Body of pancreas (tissue), 4 donors: ENCODE measurements at regions not wholly inside any gene's neighbourhood (a gene's known extent, or its start where the extent isn't known, plus 50 kb on each side); places are given as distances from the start of the nearest gene placed in this dataset.

Source experiments
- ATAC-seq: fragments of 150-250 bp; one replicate; pipeline ENCODE4 v1.9.1; 2016
- DNase-seq, 4 donors: peaks; one replicate each; pipeline ENCODE4 v3.0.0-alpha.2; 2019
- H3K27ac ChIP-seq, 4 donors: fragments of 200-600 bp; sonication (generic); 1 replicate in 3 of 4; 2 replicates in 1 of 4; pipeline versions ENCODE4 v1.5.1 to v1.6.1; 2016 to 2019; ENCODE audit warnings: mild to moderate bottlenecking in 1 of 4, mixed read lengths in 1 of 4, moderate library complexity in 1 of 4
- H3K27me3 ChIP-seq, 2 donors: fragments of 200-600 bp; sonication (generic); one replicate each; pipeline ENCODE4 v1.6.0; 2016; ENCODE audit warnings: mild to moderate bottlenecking in 1 of 2
- H3K36me3 ChIP-seq, 2 donors: fragments of 200-600 bp; sonication (generic); replicated peaks in 1 of 2; 2 replicates each; pipeline ENCODE4 v1.5.1; 2016; ENCODE audit warnings: low read depth in 2 of 2; ENCODE audit not compliant: insufficient read depth in 1 of 2
- H3K4me1 ChIP-seq: fragments of 200-600 bp; sonication (generic); one replicate; pipeline ENCODE4 v1.6.0; 2016
- H3K4me3 ChIP-seq, 2 donors: fragments of 200-600 bp; sonication (generic); 1 replicate in 1 of 2; 2 replicates in 1 of 2; pipeline ENCODE4 v1.5.1; 2016 to 2019
- H3K9me3 ChIP-seq, 3 donors: fragments of 200-600 bp; sonication (generic); 1 replicate in 2 of 3; 2 replicates in 1 of 3; pipeline ENCODE4 v1.5.1; 2016
- CTCF ChIP-seq, 7 experiments: fragments of 450-650 bp in 4 of 7; fragments of 200-600 bp in 3 of 7; sonication (generic) in 3 of 7; IDR thresholded peaks; one replicate each; pipeline ENCODE4 v1.5.1; 2016 to 2019; ENCODE audit warnings: antibody characterized with exemption in 7 of 7
- POLR2A ChIP-seq, 3 donors: fragments of 450-650 bp; IDR thresholded peaks; one replicate each; pipeline ENCODE4 v1.6.1; 2016; ENCODE audit warnings: antibody characterized with exemption in 3 of 3, mild to moderate bottlenecking in 2 of 3
- WGBS, 2 donors: methylation state at CpG; one replicate each; pipeline ENCODE4 v1.1.5; 2017; 5-methylcytosine and 5-hydroxymethylcytosine counted together
- intact Hi-C: fragments of 100-400 bp; cut with DNase I; formaldehyde crosslinking; loops from one replicate; pipeline ENCODE4 v1.15.1; 2023

GRCh38 chr5:40240671-40241070, 439.0 kb upstream of the PTGER4 start:
- Histone ChIP-seq H3K27ac (no peak overlapping the region), H3K9me3 (no peaks in the 10 kb centered on the region), H3K4me3 (no peak overlapping the region), H3K27me3 (no peaks in the 10 kb centered on the region), H3K36me3 (no peaks in the 10 kb centered on the region), H3K4me1 (no peaks in the 10 kb centered on the region)
- no peak for DNase-seq
- no peak for ATAC-seq
- intact Hi-C loops: no loop called here
- no peak for TF ChIP-seq CTCF (IDR thresholded peaks at IDR 0.05)
- no peak for TF ChIP-seq POLR2A (IDR thresholded peaks at IDR 0.05)

- TF ChIP-seq CTCF (IDR thresholded peaks at IDR 0.05): no peak
- Histone ChIP-seq H3K4me1 (no peaks in the 10 kb centered on the region), H3K27ac (no peak overlapping the region), H3K36me3 (no peaks in the 10 kb centered on the region), H3K9me3 (no peaks in the 10 kb centered on the region), H3K27me3 (no peaks in the 10 kb centered on the region), H3K4me3 (no peak overlapping the region)
- WGBS, 2 donors: 50 to 75% methylated on average over 1 of the region's 1 CpG
- intact Hi-C loops: no loop called here
- ATAC-seq (no peak), DNase-seq (no peak)
Measured at GRCh38 chr5:40240111-40240510, 439.6 kb upstream of the PTGER4 start.

GRCh38 chr5:40238066-40238745, 441.5 kb upstream of the PTGER4 start:
- H3K27me3 ChIP-seq: no peaks in the 10 kb centered on the region
- H3K27ac ChIP-seq: no peak overlapping the region
- DNase-seq (no peak), ATAC-seq (no peak)
- H3K36me3 ChIP-seq: no peaks in the 10 kb centered on the region
- intact Hi-C loops: no loop called here
- WGBS, 2 donors: 70 to 72% methylated on average over 5 of the region's 5 CpGs
- no peaks in the 10 kb centered on the region for H3K9me3 ChIP-seq
- TF ChIP-seq CTCF (IDR thresholded peaks at IDR 0.05): no peak
- no peak for TF ChIP-seq POLR2A (IDR thresholded peaks at IDR 0.05)
- H3K4me3 ChIP-seq: no peak overlapping the region
- H3K4me1 ChIP-seq: no peaks in the 10 kb centered on the region

GRCh38 chr5:40235471-40236400, 444.0 kb upstream of the PTGER4 start:
- 70 to 84% methylated on average over 6 of the region's 6 CpGs for WGBS, 2 donors
- H3K27me3 ChIP-seq: no peaks in the 10 kb centered on the region
- H3K9me3 ChIP-seq: no peaks in the 10 kb centered on the region
- H3K4me1 ChIP-seq: no peaks in the 10 kb centered on the region
- H3K4me3 ChIP-seq: no peak overlapping the region
- intact Hi-C loops: no loop called here
- TF ChIP-seq CTCF (IDR thresholded peaks at IDR 0.05) (no peak), POLR2A (IDR thresholded peaks at IDR 0.05) (no peak)
- H3K36me3 ChIP-seq: no peaks in the 10 kb centered on the region
- DNase-seq (no peak), ATAC-seq (no peak)
- H3K27ac ChIP-seq: no peak overlapping the region
